ENCODE measurements at regions not wholly inside any gene's neighbourhood (a gene's known extent, or its start where the extent isn't known, plus 50 kb on each side); places are given as distances from the start of the nearest gene placed in this dataset.

GRCh38 chr16:51591480-51591879, 440.4 kb upstream of the SALL1 start:
- TF ChIP-seq CTCF (conservative IDR thresholded peaks at IDR 0.05; ENCODE audit: low read depth, low read length): no peak
- TF ChIP-seq POLR2A (IDR thresholded peaks at IDR 0.05; ENCODE audit: low read depth, low read length): no peak
- TF ChIP-seq USF2 (IDR thresholded peaks at IDR 0.05; ENCODE audit: low read depth, low read length): no peak
- no peak for TF ChIP-seq RAD21 (IDR thresholded peaks at IDR 0.05; ENCODE audit: low read length)
- no peak for TF ChIP-seq RFX5 (IDR thresholded peaks at IDR 0.05; ENCODE audit: low read depth, low read length)
- TF ChIP-seq RCOR1 (IDR thresholded peaks at IDR 0.05; ENCODE audit: insufficient replicate concordance, low read length): no peak
- no peak for TF ChIP-seq MXI1 (IDR thresholded peaks at IDR 0.05; ENCODE audit: borderline replicate concordance, low read depth, low read length)
- no peak for TF ChIP-seq MAZ (IDR thresholded peaks at IDR 0.05; ENCODE audit: borderline replicate concordance, low read depth, low read length)
- no peak for TF ChIP-seq CHD1 (IDR thresholded peaks at IDR 0.05; ENCODE audit: low read depth, low read length)
- no peak for TF ChIP-seq CEBPB (IDR thresholded peaks at IDR 0.05; ENCODE audit: low read depth, low read length)
- no peak for TF ChIP-seq NFE2L2 (IDR thresholded peaks at IDR 0.05; ENCODE audit: low read depth, low read length)
- TF ChIP-seq ELK1 (IDR thresholded peaks at IDR 0.05; ENCODE audit: borderline replicate concordance, low read depth, low read length): no peak

Data from IMR-90 (cell line).